Upper lobe of right lung (tissue), 1 donor: ENCODE measurements at regions not wholly inside any gene's neighbourhood (a gene's known extent, or its start where the extent isn't known, plus 50 kb on each side); places are given as distances from the start of the nearest gene placed in this dataset.

Source experiments
- ATAC-seq: fragments of 200-7000 bp; cut with Tn5 transposase; one replicate; pipeline ENCODE4 v1.9.1; 2020; ENCODE audit warnings: mild to moderate bottlenecking, moderate library complexity
- DNase-seq: peaks from one replicate; pipeline ENCODE4 v3.0.0-alpha.2; 2020
- H3K27ac ChIP-seq: fragments of 200-600 bp; one replicate; pipeline ENCODE4 v1.8.0; 2022
- H3K27me3 ChIP-seq: fragments of 200-600 bp; one replicate; pipeline ENCODE4 v1.8.0; 2022; ENCODE audit warnings: mild to moderate bottlenecking
- H3K36me3 ChIP-seq: fragments of 200-600 bp; one replicate; pipeline ENCODE4 v1.8.0; 2022
- H3K4me1 ChIP-seq: fragments of 200-600 bp; one replicate; pipeline ENCODE4 v1.8.0; 2022
- H3K4me3 ChIP-seq: fragments of 200-600 bp; one replicate; pipeline ENCODE4 v1.8.0; 2022; ENCODE audit warnings: mild to moderate bottlenecking
- H3K9me3 ChIP-seq: fragments of 200-600 bp; one replicate; pipeline ENCODE4 v1.8.0; 2022
- intact Hi-C: fragments of 100-400 bp; cut with DNase I; formaldehyde crosslinking; loops from one replicate; pipeline ENCODE4 v1.11.0; 2022
- TF ChIP-seq, protein P1 (sequence below): fragments of 200-600 bp; IDR thresholded peaks from one replicate; pipeline ENCODE4 v1.8.0; 2022; ENCODE audit warnings: antibody characterized with exemption
- donor health status: DM: no; HTN: yes; CAD: no; lungs with severe emphysema.

- ATAC-seq, result peak; percentile 46
- no peaks in the 10 kb centered on the region for H3K9me3 ChIP-seq
- TF ChIP-seq, protein P1, sequence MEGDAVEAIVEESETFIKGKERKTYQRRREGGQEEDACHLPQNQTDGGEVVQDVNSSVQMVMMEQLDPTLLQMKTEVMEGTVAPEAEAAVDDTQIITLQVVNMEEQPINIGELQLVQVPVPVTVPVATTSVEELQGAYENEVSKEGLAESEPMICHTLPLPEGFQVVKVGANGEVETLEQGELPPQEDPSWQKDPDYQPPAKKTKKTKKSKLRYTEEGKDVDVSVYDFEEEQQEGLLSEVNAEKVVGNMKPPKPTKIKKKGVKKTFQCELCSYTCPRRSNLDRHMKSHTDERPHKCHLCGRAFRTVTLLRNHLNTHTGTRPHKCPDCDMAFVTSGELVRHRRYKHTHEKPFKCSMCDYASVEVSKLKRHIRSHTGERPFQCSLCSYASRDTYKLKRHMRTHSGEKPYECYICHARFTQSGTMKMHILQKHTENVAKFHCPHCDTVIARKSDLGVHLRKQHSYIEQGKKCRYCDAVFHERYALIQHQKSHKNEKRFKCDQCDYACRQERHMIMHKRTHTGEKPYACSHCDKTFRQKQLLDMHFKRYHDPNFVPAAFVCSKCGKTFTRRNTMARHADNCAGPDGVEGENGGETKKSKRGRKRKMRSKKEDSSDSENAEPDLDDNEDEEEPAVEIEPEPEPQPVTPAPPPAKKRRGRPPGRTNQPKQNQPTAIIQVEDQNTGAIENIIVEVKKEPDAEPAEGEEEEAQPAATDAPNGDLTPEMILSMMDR, result no peak
- intact Hi-C loops, result no loop called here
- peak; percentile 40 for DNase-seq
- no peak overlapping the region for H3K4me3 ChIP-seq
- H3K4me1 ChIP-seq, result no peaks in the 10 kb centered on the region
- no peak overlapping the region for H3K27ac ChIP-seq
- H3K27me3 ChIP-seq, result no peaks in the 10 kb centered on the region
- no peaks in the 10 kb centered on the region for H3K36me3 ChIP-seq
Measured at GRCh38 chr6:102582569-102582968, 1189.1 kb downstream of the GRIK2 start.

- ATAC-seq, result peak; percentile 30
- TF ChIP-seq, protein P1, result no peak
- Histone ChIP-seq H3K36me3 (no peaks in the 10 kb centered on the region), H3K4me3 (no peak overlapping the region), H3K4me1 (no peaks in the 10 kb centered on the region), H3K27me3 (no peaks in the 10 kb centered on the region), H3K9me3 (no peaks in the 10 kb centered on the region), H3K27ac (no peak overlapping the region)
- no peak for DNase-seq
- intact Hi-C loops, result no loop called here
Measured at GRCh38 chr6:102581378-102582124, 1188.0 kb downstream of the GRIK2 start.

GRCh38 chr6:102571236-102571908, 1177.9 kb downstream of the GRIK2 start:
- H3K27ac ChIP-seq, result no peak overlapping the region
- ATAC-seq (no peak), DNase-seq (no peak)
- no peaks in the 10 kb centered on the region for H3K27me3 ChIP-seq
- no peaks in the 10 kb centered on the region for H3K9me3 ChIP-seq
- TF ChIP-seq, protein P1, result no peak
- intact Hi-C loops, result no loop called here
- no peaks in the 10 kb centered on the region for H3K4me1 ChIP-seq
- no peak overlapping the region for H3K4me3 ChIP-seq
- no peaks in the 10 kb centered on the region for H3K36me3 ChIP-seq

DNA sequence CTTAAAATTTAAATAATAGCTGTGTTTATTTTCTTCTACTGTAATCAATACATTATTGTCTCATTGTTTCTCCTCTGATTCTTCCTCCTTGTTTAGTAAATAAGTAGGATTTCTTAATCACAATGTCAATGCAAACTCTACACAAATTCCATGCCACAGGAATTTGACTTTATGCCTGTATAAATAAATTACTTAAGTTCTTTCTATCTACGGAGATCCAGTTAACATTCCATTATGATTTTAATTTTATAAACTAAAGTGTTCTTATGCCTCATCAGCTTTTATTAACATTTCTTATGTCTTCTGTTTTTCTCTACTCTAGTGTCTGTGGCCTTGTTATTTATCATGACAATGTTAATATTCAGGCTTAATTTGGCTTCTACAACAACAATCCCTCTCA, 1169.2 kb downstream of the GRIK2 start:
- no peaks in the 10 kb centered on the region for H3K36me3 ChIP-seq
- no peaks in the 10 kb centered on the region for H3K4me1 ChIP-seq
- no peak overlapping the region for H3K27ac ChIP-seq
- no peak for DNase-seq
- H3K27me3 ChIP-seq, result no peaks in the 10 kb centered on the region
- H3K9me3 ChIP-seq, result no peaks in the 10 kb centered on the region
- H3K4me3 ChIP-seq, result no peak overlapping the region
- intact Hi-C loops, result no loop called here
- no peak for ATAC-seq
- TF ChIP-seq, protein P1, result no peak

DNA sequence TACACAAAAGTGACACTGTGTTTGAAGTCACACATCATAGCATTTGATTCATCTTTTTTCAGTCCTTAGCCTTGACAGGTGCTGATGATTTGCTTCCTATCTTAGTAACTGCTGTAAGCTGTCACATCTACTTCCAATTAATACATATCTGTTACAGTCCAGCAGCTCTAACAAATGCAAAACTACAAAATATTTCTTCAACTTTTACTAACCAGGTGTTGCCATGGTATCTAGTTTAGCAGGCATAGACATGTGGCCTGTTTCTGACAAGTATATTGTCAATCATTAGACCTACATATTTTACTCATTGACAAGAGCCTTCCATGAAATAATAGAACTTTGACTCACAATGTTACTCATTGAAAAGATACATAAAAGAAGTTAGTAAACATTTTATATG, 1159.7 kb downstream of the GRIK2 start:
- Histone ChIP-seq H3K27me3 (no peaks in the 10 kb centered on the region), H3K27ac (no peak overlapping the region), H3K4me3 (no peak overlapping the region), H3K36me3 (no peaks in the 10 kb centered on the region), H3K9me3 (no peaks in the 10 kb centered on the region), H3K4me1 (no peaks in the 10 kb centered on the region)
- TF ChIP-seq, protein P1, result no peak
- ATAC-seq (no peak), DNase-seq (no peak)
- intact Hi-C loops, result no loop called here
